ENCODE measurements at regions not wholly inside any gene's neighbourhood (a gene's known extent, or its start where the extent isn't known, plus 50 kb on each side); places are given as distances from the start of the nearest gene placed in this dataset.

DNA sequence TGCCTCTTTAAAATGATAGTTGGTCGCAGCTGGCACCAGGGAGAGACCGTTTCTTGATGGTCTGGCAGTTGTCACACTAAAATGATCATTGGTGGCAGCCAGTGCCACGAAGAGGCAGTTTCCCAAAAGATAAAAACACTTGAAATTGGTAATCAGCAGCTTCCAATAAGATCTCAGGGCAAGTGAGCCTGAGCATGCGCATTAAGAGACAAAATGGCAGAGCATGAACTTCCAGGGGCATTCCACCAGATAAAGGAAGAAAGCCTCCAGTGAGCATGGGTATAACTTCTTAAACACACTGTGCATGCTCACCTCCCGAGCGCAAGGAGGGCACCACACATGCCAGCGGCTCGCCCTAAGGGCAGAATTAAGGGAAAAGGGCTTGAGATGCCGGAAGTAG, 1594.2 kb upstream of the CDH9 start (continued):
- TF ChIP-seq, protein P1, sequence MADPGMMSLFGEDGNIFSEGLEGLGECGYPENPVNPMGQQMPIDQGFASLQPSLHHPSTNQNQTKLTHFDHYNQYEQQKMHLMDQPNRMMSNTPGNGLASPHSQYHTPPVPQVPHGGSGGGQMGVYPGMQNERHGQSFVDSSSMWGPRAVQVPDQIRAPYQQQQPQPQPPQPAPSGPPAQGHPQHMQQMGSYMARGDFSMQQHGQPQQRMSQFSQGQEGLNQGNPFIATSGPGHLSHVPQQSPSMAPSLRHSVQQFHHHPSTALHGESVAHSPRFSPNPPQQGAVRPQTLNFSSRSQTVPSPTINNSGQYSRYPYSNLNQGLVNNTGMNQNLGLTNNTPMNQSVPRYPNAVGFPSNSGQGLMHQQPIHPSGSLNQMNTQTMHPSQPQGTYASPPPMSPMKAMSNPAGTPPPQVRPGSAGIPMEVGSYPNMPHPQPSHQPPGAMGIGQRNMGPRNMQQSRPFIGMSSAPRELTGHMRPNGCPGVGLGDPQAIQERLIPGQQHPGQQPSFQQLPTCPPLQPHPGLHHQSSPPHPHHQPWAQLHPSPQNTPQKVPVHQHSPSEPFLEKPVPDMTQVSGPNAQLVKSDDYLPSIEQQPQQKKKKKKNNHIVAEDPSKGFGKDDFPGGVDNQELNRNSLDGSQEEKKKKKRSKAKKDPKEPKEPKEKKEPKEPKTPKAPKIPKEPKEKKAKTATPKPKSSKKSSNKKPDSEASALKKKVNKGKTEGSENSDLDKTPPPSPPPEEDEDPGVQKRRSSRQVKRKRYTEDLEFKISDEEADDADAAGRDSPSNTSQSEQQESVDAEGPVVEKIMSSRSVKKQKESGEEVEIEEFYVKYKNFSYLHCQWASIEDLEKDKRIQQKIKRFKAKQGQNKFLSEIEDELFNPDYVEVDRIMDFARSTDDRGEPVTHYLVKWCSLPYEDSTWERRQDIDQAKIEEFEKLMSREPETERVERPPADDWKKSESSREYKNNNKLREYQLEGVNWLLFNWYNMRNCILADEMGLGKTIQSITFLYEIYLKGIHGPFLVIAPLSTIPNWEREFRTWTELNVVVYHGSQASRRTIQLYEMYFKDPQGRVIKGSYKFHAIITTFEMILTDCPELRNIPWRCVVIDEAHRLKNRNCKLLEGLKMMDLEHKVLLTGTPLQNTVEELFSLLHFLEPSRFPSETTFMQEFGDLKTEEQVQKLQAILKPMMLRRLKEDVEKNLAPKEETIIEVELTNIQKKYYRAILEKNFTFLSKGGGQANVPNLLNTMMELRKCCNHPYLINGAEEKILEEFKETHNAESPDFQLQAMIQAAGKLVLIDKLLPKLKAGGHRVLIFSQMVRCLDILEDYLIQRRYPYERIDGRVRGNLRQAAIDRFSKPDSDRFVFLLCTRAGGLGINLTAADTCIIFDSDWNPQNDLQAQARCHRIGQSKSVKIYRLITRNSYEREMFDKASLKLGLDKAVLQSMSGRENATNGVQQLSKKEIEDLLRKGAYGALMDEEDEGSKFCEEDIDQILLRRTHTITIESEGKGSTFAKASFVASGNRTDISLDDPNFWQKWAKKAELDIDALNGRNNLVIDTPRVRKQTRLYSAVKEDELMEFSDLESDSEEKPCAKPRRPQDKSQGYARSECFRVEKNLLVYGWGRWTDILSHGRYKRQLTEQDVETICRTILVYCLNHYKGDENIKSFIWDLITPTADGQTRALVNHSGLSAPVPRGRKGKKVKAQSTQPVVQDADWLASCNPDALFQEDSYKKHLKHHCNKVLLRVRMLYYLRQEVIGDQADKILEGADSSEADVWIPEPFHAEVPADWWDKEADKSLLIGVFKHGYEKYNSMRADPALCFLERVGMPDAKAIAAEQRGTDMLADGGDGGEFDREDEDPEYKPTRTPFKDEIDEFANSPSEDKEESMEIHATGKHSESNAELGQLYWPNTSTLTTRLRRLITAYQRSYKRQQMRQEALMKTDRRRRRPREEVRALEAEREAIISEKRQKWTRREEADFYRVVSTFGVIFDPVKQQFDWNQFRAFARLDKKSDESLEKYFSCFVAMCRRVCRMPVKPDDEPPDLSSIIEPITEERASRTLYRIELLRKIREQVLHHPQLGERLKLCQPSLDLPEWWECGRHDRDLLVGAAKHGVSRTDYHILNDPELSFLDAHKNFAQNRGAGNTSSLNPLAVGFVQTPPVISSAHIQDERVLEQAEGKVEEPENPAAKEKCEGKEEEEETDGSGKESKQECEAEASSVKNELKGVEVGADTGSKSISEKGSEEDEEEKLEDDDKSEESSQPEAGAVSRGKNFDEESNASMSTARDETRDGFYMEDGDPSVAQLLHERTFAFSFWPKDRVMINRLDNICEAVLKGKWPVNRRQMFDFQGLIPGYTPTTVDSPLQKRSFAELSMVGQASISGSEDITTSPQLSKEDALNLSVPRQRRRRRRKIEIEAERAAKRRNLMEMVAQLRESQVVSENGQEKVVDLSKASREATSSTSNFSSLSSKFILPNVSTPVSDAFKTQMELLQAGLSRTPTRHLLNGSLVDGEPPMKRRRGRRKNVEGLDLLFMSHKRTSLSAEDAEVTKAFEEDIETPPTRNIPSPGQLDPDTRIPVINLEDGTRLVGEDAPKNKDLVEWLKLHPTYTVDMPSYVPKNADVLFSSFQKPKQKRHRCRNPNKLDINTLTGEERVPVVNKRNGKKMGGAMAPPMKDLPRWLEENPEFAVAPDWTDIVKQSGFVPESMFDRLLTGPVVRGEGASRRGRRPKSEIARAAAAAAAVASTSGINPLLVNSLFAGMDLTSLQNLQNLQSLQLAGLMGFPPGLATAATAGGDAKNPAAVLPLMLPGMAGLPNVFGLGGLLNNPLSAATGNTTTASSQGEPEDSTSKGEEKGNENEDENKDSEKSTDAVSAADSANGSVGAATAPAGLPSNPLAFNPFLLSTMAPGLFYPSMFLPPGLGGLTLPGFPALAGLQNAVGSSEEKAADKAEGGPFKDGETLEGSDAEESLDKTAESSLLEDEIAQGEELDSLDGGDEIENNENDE (IDR thresholded peaks at IDR 0.05; ENCODE audit: insufficient replicate concordance, low read length) = no peak
- TF ChIP-seq, protein P2, sequence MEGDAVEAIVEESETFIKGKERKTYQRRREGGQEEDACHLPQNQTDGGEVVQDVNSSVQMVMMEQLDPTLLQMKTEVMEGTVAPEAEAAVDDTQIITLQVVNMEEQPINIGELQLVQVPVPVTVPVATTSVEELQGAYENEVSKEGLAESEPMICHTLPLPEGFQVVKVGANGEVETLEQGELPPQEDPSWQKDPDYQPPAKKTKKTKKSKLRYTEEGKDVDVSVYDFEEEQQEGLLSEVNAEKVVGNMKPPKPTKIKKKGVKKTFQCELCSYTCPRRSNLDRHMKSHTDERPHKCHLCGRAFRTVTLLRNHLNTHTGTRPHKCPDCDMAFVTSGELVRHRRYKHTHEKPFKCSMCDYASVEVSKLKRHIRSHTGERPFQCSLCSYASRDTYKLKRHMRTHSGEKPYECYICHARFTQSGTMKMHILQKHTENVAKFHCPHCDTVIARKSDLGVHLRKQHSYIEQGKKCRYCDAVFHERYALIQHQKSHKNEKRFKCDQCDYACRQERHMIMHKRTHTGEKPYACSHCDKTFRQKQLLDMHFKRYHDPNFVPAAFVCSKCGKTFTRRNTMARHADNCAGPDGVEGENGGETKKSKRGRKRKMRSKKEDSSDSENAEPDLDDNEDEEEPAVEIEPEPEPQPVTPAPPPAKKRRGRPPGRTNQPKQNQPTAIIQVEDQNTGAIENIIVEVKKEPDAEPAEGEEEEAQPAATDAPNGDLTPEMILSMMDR (IDR thresholded peaks at IDR 0.05; ENCODE audit: control extremely low read depth in 1 of 3, insufficient read depth in 1 of 3, low read depth in 1 of 3, low read length in 3 of 3) = no peak
- TF ChIP-seq EGR1 (IDR thresholded peaks at IDR 0.05; ENCODE audit: borderline replicate concordance, low read depth, low read length) (no peak), CREB1 (IDR thresholded peaks at IDR 0.05) (no peak), KDM1A (IDR thresholded peaks at IDR 0.05; ENCODE audit: borderline replicate concordance, low read length) (no peak), CTBP2 (IDR thresholded peaks at IDR 0.05; ENCODE audit: borderline replicate concordance, insufficient read depth, insufficient read length, low read length) (no peak), KDM5A (IDR thresholded peaks at IDR 0.05; ENCODE audit: low read length) (no peak), SIN3A (conservative IDR thresholded peaks at IDR 0.05 in 1 of 2, IDR thresholded peaks at IDR 0.05 in 1 of 2; ENCODE audit: low read depth in 1 of 2, low read length in 2 of 2) (no peak), MAFK (IDR thresholded peaks at IDR 0.05; ENCODE audit: low read depth, low read length) (no peak), SP2 (IDR thresholded peaks at IDR 0.05; ENCODE audit: low read length) (no peak)

Measured in H1 (cell line).